IMR-90 (cell line): ENCODE measurements at regions not wholly inside any gene's neighbourhood (a gene's known extent, or its start where the extent isn't known, plus 50 kb on each side); places are given as distances from the start of the nearest gene placed in this dataset.

Source experiments
- ATAC-seq: fragments of 200-7000 bp; cut with Tn5 transposase; 2 replicates; pipeline ENCODE4 v1.9.1; 2020; ENCODE audit warnings: low read depth, mild to moderate bottlenecking, moderate library complexity
- BruUV-seq: library from RNA; stranded (reverse); fragments of 400-500 nt; replicated peaks from 2 replicates; lab custom pipeline; 2021; lab: Mats Ljungman, UMichigan
- CTCF ChIA-PET: fragments of 300-600 bp; formaldehyde crosslinking; extraction: SDS; loops from one replicate; lab custom pipeline; 2021; ENCODE audit warnings: antibody characterized with exemption; lab: Yijun Ruan, JAX
- POLR2A ChIA-PET: fragments of 300-600 bp; sonication (Branson Sonifier 250); formaldehyde crosslinking; loops from one replicate; lab custom pipeline; 2022; ENCODE audit warnings: antibody characterized with exemption; ENCODE audit not compliant: unreplicated experiment; lab: Charles Lee
- DNase-seq: peaks from one replicate; pipeline ENCODE4 v3.0.0; 2013
- H2AFZ ChIP-seq: replicated peaks from 2 replicates; pipeline ENCODE3; 2013; ENCODE audit warnings: low read length, mild to moderate bottlenecking; ENCODE audit not compliant: poor library complexity
- H2AK5ac ChIP-seq: 2 replicates; pipeline ENCODE4 v1.6.1; 2013; ENCODE audit warnings: low read depth, low read length, inconsistent platforms
- H2AK9ac ChIP-seq: replicated peaks from 2 replicates; pipeline ENCODE3; 2013; ENCODE audit warnings: mild to moderate bottlenecking, low read depth, low read length, moderate library complexity; ENCODE audit not compliant: poor library complexity
- H2BK120ac ChIP-seq: 2 replicates; pipeline ENCODE4 v1.6.1; 2013; ENCODE audit warnings: low read depth, low read length, inconsistent platforms
- H2BK15ac ChIP-seq: 3 replicates; pipeline ENCODE4 v1.6.1; 2013; ENCODE audit warnings: low read depth, low read length, inconsistent platforms
- H2BK20ac ChIP-seq: 2 replicates; pipeline ENCODE4 v1.6.1; 2013; ENCODE audit warnings: low read depth, mild to moderate bottlenecking, inconsistent platforms, low read length, moderate library complexity
- H2BK5ac ChIP-seq: 2 replicates; pipeline ENCODE4 v1.6.1; 2013; ENCODE audit warnings: mild to moderate bottlenecking, low read depth, low read length, inconsistent platforms; ENCODE audit not compliant: poor library complexity, severe bottlenecking
- H3K14ac ChIP-seq: replicated peaks from 2 replicates; pipeline ENCODE4 v1.6.1; 2013; ENCODE audit warnings: low read depth, low read length, inconsistent platforms
- H3K18ac ChIP-seq: 2 replicates; pipeline ENCODE4 v1.6.1; 2013; ENCODE audit warnings: low read depth, low read length, control low read depth
- H3K23ac ChIP-seq: 2 replicates; pipeline ENCODE4 v1.6.1; 2013; ENCODE audit warnings: low read depth, low read length, inconsistent platforms
- H3K27ac ChIP-seq: 2 replicates; pipeline ENCODE4 v1.5.1; 2013; ENCODE audit warnings: mild to moderate bottlenecking, control low read depth, low read length; ENCODE audit not compliant: insufficient read depth
- H3K27me3 ChIP-seq: 2 replicates; pipeline ENCODE4 v1.6.1; 2013; ENCODE audit warnings: low read length; ENCODE audit not compliant: control insufficient read depth, insufficient read depth
- H3K36me3 ChIP-seq: 2 replicates; pipeline ENCODE4 v1.6.1; 2013; ENCODE audit warnings: low read length, mixed read lengths; ENCODE audit not compliant: control insufficient read depth, insufficient read depth
- H3K4ac ChIP-seq: 2 replicates; pipeline ENCODE4 v1.6.1; 2013; ENCODE audit warnings: low read depth, low read length, inconsistent platforms
- H3K4me1 ChIP-seq: 2 replicates; pipeline ENCODE4 v1.6.1; 2013; ENCODE audit warnings: low read length, mixed read lengths; ENCODE audit not compliant: control insufficient read depth, insufficient read depth
- H3K4me2 ChIP-seq: 2 replicates; pipeline ENCODE4 v1.6.1; 2013; ENCODE audit warnings: low read depth, mild to moderate bottlenecking, control low read depth, low read length, moderate library complexity
- H3K4me3 ChIP-seq: 2 replicates; pipeline ENCODE4 v1.5.1; 2013; ENCODE audit warnings: low read depth, mild to moderate bottlenecking, control low read depth, low read length, moderate library complexity; ENCODE audit not compliant: insufficient read depth
- H3K56ac ChIP-seq: 2 replicates; pipeline ENCODE4 v1.6.1; 2013; ENCODE audit warnings: low read length, inconsistent platforms; ENCODE audit not compliant: insufficient read depth; ENCODE audit errors: extremely low read depth
- H3K79me1 ChIP-seq, 2 experiments: 2 replicates each; pipeline ENCODE4 v1.6.1; 2013; ENCODE audit warnings: low read length in 2 of 2, inconsistent platforms in 1 of 2, low read depth in 1 of 2
- H3K9ac ChIP-seq: 2 replicates; pipeline ENCODE4 v1.6.1; 2013; ENCODE audit warnings: low read depth, low read length, control low read depth
- H3K9me1 ChIP-seq: 2 replicates; pipeline ENCODE4 v1.6.1; 2013; ENCODE audit warnings: low read length, inconsistent platforms; ENCODE audit not compliant: insufficient read depth
- H3K9me3 ChIP-seq: 2 replicates; pipeline ENCODE4 v1.6.1; 2013; ENCODE audit warnings: low read length; ENCODE audit not compliant: control insufficient read depth, insufficient read depth
- H4K20me1 ChIP-seq: 2 replicates; pipeline ENCODE4 v1.6.1; 2013; ENCODE audit warnings: low read length, inconsistent platforms; ENCODE audit not compliant: insufficient read depth
- H4K5ac ChIP-seq: 2 replicates; pipeline ENCODE4 v1.6.1; 2013; ENCODE audit warnings: mild to moderate bottlenecking, low read depth, low read length, control low read depth
- H4K8ac ChIP-seq, 2 experiments: 2 replicates each; pipeline ENCODE4 v1.6.1; 2013; ENCODE audit warnings: low read depth in 2 of 2, low read length in 2 of 2, control low read depth in 1 of 2, inconsistent platforms in 1 of 2
- H4K91ac ChIP-seq: 2 replicates; pipeline ENCODE4 v1.6.1; 2013; ENCODE audit warnings: low read depth, low read length, inconsistent platforms; ENCODE audit not compliant: insufficient read depth
- CTCF ChIP-seq: conservative IDR thresholded peaks from 2 replicates; pipeline ENCODE4 v1.5.1; 2012; ENCODE audit warnings: mild to moderate bottlenecking, low read depth, low read length, improper control_type of control experiment
- MAFK ChIP-seq: IDR thresholded peaks from 2 replicates; pipeline ENCODE4 v1.6.1; 2012; ENCODE audit warnings: low read depth, low read length, improper control_type of control experiment
- POLR2A ChIP-seq: IDR thresholded peaks from 2 replicates; pipeline ENCODE4 v1.6.1; 2012; ENCODE audit warnings: mild to moderate bottlenecking, low read depth, low read length
- RCOR1 ChIP-seq: IDR thresholded peaks from 2 replicates; pipeline ENCODE4 v1.6.1; 2012; ENCODE audit warnings: mild to moderate bottlenecking, low read length, improper control_type of control experiment; ENCODE audit not compliant: insufficient replicate concordance
- RFX5 ChIP-seq: IDR thresholded peaks from 2 replicates; pipeline ENCODE4 v1.8.0; 2012; ENCODE audit warnings: low read depth, mild to moderate bottlenecking, low read length, moderate library complexity
- SMC3 ChIP-seq: fragments of 150-350 bp; IDR thresholded peaks from 2 replicates; pipeline ENCODE4 v1.6.1; 2016; ENCODE audit warnings: low read depth, mild to moderate bottlenecking, antibody characterized with exemption, low read length, moderate library complexity
- WGBS, 2 experiments: methylation state at CpG; one replicate each; pipeline versions ENCODE4 v1.1.5 to v1.1.7; 2013; ENCODE audit warnings: missing lambda C conversion rate in 2 of 2; ENCODE audit not compliant: insufficient read length in 1 of 2; ENCODE audit errors: extremely low coverage in 2 of 2; 5-methylcytosine and 5-hydroxymethylcytosine counted together
- dilution Hi-C: fragments of 300-500 bp; cut with HindIII; formaldehyde crosslinking; loops from one replicate; pipeline ENCODE4 v1.14.3; 2018; ENCODE audit warnings: low sequenced_read_pairs; ENCODE audit not compliant: unreplicated experiment
- in situ Hi-C: fragments of 300-500 bp; cut with MboI; formaldehyde crosslinking; loops from 3 replicates; pipeline ENCODE4 v1.14.3; 2019; ENCODE audit warnings: low sequenced_read_pairs, inconsistent platforms, mixed read lengths
- intact Hi-C: fragments of 100-400 bp; cut with micrococcal nuclease; formaldehyde crosslinking; loops from 2 replicates; pipeline ENCODE4 v1.10.0; 2022
- TF ChIP-seq, protein P1 (sequence below): fragments of 150-350 bp; IDR thresholded peaks from 2 replicates; pipeline ENCODE4 v1.6.1; 2016; ENCODE audit warnings: low read depth, mild to moderate bottlenecking, low read length, moderate library complexity, borderline replicate concordance
- TF ChIP-seq, protein P2 (sequence below): fragments of 150-350 bp; IDR thresholded peaks from 2 replicates; pipeline ENCODE4 v1.6.1; 2017; ENCODE audit warnings: mild to moderate bottlenecking, antibody characterized with exemption, low read length, low read depth

DNA sequence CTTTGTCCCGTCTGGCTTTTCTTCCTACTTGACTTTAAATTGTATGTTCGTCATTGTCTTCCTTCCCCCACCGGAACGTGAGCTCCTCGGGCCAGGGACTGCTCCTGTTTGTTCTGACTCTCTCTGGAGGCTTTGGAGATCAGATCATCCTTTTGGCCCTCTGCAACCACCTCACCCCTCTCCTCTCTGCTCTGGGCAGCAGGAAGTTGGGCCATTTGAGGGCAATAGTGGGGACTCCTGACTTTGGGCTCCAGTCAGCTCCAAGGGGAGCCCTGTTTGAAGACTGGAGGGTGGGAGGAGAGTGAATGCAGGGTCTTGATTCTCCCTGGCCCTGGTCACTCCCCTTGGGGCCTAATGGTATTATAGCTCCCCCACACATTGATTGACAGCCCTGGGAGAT is 186.3 kb upstream of the B3GAT1 start:
- Histone ChIP-seq H2BK15ac (no peak overlapping the region), H4K5ac (no peak overlapping the region), H3K14ac (no peak overlapping the region), H3K27me3 (no peaks in the 10 kb centered on the region), H3K4me1 (no peaks in the 10 kb centered on the region), H3K9me1 (no peaks in the 10 kb centered on the region), H3K4ac (no peak overlapping the region), H3K56ac (no peak overlapping the region), H3K4me3 (no peak overlapping the region), H2BK5ac (no peak overlapping the region), H3K23ac (no peak overlapping the region), H3K9me3 (peaks cover 14% of the 10 kb centered on the region), H3K36me3 (no peaks in the 10 kb centered on the region), H2BK20ac (no peak overlapping the region), H3K9ac (no peak overlapping the region), H3K18ac (no peak overlapping the region), H2AFZ (no peak overlapping the region), H2BK120ac (no peak overlapping the region), H4K8ac (no peak overlapping the region), H3K4me2 (no peak overlapping the region), H2AK9ac (no peak overlapping the region), H4K91ac (no peak overlapping the region), H2AK5ac (no peak overlapping the region), H3K79me1 (no peaks in the 10 kb centered on the region), H3K27ac (no peak overlapping the region), H4K20me1 (no peaks in the 10 kb centered on the region)
- 80% methylated on average over 1 of the region's 5 CpGs; no CpG with 5 or more reads in 1 of the 2 experiments for WGBS, 2 experiments
- DNase-seq (no peak), ATAC-seq (no peak)
- POLR2A ChIA-PET, result no interaction called here
- in situ Hi-C loops, result no loop called here
- intact Hi-C loops, result no loop called here
- no TSS peak for BruUV-seq
- no peak for TF ChIP-seq SMC3
- no peak for TF ChIP-seq MAFK
- no peak for TF ChIP-seq RCOR1
- TF ChIP-seq, protein P1, sequence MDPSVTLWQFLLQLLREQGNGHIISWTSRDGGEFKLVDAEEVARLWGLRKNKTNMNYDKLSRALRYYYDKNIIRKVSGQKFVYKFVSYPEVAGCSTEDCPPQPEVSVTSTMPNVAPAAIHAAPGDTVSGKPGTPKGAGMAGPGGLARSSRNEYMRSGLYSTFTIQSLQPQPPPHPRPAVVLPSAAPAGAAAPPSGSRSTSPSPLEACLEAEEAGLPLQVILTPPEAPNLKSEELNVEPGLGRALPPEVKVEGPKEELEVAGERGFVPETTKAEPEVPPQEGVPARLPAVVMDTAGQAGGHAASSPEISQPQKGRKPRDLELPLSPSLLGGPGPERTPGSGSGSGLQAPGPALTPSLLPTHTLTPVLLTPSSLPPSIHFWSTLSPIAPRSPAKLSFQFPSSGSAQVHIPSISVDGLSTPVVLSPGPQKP, result no peak
- TF ChIP-seq RFX5, result no peak
- no peak for TF ChIP-seq POLR2A
- TF ChIP-seq, protein P2, sequence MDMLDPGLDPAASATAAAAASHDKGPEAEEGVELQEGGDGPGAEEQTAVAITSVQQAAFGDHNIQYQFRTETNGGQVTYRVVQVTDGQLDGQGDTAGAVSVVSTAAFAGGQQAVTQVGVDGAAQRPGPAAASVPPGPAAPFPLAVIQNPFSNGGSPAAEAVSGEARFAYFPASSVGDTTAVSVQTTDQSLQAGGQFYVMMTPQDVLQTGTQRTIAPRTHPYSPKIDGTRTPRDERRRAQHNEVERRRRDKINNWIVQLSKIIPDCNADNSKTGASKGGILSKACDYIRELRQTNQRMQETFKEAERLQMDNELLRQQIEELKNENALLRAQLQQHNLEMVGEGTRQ, result no peak
- no peak for TF ChIP-seq CTCF
- CTCF ChIA-PET, result no interaction called here
- dilution Hi-C loops, result no loop called here
